ENCODE measurements at regions not wholly inside any gene's neighbourhood (a gene's known extent, or its start where the extent isn't known, plus 50 kb on each side); places are given as distances from the start of the nearest gene placed in this dataset.

DNA sequence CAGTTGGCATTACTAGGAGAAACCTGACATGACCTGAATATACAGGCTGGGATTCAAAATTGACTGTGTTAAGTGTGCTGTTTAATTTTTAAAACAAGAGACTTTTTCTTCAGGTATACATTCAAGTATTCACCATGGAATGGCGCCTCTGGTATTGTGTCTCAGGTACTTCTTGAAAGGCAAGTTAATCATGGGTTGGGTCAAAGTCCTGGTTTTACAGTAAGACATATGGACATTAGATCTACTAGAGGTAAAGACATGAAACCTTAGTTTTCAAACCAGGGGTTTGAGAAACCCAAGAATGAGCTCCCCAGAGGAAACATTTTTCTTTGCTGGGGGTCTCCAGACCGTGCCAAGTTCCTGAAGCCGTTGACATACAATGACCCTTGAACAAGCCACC is 232.4 kb downstream of the SAMD5 start:
- no peak overlapping the region for H3K4me3 ChIP-seq (ENCODE audit: low read depth, low read length)
- TF ChIP-seq, protein P1, sequence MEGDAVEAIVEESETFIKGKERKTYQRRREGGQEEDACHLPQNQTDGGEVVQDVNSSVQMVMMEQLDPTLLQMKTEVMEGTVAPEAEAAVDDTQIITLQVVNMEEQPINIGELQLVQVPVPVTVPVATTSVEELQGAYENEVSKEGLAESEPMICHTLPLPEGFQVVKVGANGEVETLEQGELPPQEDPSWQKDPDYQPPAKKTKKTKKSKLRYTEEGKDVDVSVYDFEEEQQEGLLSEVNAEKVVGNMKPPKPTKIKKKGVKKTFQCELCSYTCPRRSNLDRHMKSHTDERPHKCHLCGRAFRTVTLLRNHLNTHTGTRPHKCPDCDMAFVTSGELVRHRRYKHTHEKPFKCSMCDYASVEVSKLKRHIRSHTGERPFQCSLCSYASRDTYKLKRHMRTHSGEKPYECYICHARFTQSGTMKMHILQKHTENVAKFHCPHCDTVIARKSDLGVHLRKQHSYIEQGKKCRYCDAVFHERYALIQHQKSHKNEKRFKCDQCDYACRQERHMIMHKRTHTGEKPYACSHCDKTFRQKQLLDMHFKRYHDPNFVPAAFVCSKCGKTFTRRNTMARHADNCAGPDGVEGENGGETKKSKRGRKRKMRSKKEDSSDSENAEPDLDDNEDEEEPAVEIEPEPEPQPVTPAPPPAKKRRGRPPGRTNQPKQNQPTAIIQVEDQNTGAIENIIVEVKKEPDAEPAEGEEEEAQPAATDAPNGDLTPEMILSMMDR (IDR thresholded peaks at IDR 0.05; ENCODE audit: low read depth, low read length) = no peak

DNA sequence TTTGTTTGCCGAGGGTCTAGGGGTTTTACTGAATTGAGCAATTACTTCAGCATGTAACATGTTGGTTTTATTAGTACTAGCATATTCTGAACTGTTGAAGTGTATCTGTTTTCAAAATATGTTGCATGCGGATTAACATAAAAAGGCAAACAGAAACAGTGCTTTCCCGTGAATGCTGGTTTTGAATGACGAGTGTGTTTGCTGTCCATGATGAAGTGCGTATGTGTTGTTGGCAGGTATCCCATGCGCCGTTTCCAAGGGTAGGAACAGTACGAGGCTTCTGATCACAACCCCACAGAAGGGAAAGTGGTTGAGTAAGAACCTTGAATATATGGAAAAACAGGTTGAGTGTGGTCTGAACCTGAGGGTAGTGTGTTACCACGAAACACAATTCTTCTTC is 232.9 kb downstream of the SAMD5 start:
- no peak overlapping the region for H3K4me3 ChIP-seq (ENCODE audit: low read depth, low read length)
- TF ChIP-seq, protein P1 (IDR thresholded peaks at IDR 0.05; ENCODE audit: low read depth, low read length) = no peak

DNA sequence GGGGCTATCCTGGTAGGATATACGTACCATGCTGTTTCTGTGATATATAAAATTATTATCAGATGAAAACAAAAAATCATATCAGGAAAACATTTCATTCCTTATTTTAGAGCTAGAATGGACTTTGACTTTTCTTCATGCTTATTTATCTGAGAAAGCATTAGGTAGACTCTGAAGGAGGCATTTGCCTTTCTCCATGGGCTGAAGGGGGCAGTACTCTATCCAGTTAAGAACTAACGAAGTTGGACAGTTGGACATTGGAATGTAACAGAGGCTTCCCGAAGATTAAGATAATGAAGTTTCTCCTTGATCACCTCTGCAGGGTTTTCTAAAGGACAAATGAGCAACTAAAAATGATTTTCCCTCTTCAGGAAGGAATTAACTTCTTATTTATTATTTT is 233.9 kb downstream of the SAMD5 start:
- TF ChIP-seq, protein P1 (IDR thresholded peaks at IDR 0.05; ENCODE audit: low read depth, low read length) = no peak
- no peak overlapping the region for H3K4me3 ChIP-seq (ENCODE audit: low read depth, low read length)

DNA sequence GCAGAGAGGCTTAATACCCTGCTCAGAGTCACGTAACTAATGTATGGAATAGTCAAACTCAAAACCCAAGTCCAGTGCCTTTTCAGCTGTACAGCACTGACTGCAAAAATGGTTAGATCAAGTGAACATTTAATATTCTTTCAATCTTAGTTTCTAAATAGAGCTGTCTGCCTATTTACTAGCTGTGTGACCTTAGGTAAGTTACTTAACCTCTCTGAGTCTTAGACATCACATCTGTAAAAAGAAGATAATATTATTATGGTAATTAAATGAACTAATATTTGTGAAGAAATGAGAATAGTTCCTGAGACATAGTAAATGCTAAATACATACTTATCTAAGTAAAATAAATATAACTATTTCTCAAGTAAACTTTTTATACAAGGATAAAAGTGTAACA is 235.5 kb downstream of the SAMD5 start:
- TF ChIP-seq, protein P1 (IDR thresholded peaks at IDR 0.05; ENCODE audit: low read depth, low read length) = no peak
- no peak overlapping the region for H3K4me3 ChIP-seq (ENCODE audit: low read depth, low read length)

DNA sequence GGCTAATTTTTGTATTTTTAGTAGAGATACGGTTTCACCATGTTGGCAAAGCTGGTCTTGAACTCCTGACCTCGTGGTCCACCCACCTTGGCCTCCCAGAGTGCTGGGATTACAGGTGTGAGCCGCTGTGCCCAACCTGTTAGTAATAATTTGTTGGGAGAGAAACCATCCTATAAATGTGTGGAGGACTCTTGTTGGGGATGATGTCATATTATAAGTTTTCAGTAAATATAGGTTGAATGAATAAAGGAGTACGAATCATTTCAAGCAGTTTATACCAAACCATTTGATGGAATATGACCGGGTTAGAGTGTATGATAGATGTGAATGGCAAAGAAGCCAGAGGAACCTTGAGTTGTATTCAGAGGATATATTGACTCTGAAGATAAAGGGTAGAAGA is 240.8 kb downstream of the SAMD5 start:
- TF ChIP-seq, protein P1 (IDR thresholded peaks at IDR 0.05; ENCODE audit: low read depth, low read length) = no peak
- H3K4me3 ChIP-seq (ENCODE audit: low read depth, low read length) = no peak overlapping the region

DNA sequence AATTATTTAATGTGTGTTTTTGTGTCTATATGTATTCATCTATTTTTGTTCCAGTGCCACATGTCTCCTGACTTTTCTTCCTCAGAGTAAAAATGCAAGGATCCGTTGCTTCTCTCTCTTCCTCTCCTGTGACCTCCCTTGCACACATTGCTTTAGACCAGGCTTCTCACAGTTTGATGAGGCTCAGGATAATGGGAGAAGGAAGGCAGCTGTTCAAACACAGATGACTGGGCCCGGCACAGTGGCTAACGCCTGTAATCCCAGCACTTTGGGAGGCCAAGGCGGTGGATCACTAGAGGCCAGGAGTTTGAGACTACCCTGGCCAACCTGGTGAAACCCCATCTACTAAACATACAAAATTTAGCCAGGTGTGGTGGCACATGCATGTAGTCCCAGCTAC is 241.9 kb downstream of the SAMD5 start:
- TF ChIP-seq, protein P1 (IDR thresholded peaks at IDR 0.05; ENCODE audit: low read depth, low read length) = no peak
- H3K4me3 ChIP-seq (ENCODE audit: low read depth, low read length) = no peak overlapping the region

DNA sequence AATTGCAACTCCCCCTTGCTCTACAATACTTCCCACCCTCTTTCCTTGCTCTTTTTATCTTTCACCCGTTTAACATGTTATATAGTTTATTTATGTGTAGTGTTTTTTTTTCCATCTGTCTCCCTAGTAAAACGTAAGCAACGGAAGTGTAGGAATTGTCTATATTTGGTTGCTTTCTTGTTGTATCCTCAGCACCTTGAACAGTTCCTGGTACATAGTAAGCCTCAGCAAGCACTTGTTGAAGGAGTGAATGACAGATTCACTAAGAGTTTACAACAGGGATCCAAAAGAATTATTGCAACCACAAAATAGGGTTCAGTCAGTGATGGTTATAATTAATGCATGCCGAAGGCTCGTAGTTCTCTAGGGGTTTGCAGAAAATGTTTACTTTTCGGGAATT is 242.7 kb downstream of the SAMD5 start:
- H3K4me3 ChIP-seq (ENCODE audit: low read depth, low read length) = no peak overlapping the region
- TF ChIP-seq, protein P1 (IDR thresholded peaks at IDR 0.05; ENCODE audit: low read depth, low read length) = no peak

Data from WI38 (cell line).